Activated gamma-delta T cell (primary cell): ENCODE measurements at regions not wholly inside any gene's neighbourhood (a gene's known extent, or its start where the extent isn't known, plus 50 kb on each side); places are given as distances from the start of the nearest gene placed in this dataset.
"Not testable (repeated sequence)": the region's sequence is repeated elsewhere in the genome, so short reads cannot be mapped to it uniquely, and the experiment has no call there.

Experiments
- DNase-seq: peaks from one replicate; lab custom pipeline; 2025; lab: John Stamatoyannopoulos, UW

DNA sequence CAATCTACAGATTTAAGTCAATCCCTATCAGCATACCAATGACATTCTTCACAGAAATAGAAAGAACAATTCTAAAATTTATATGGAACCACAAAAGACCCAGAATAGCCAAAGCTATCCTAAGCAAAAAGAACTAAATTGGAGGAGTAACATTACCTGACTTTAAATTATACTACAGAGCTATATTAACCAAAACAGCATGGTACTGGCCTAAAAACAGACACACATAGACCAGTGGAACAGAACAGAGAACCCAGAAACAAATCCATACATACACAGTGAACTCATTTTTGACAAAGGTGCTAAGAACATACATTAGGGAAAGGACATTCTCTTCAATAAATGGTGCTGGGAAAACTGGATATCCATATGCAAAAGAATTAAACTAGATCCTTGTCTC is 68.6 kb upstream of the HES1 start:
- DNase-seq = not testable (repeated sequence)

GRCh38 chr3:194067949-194068362 is 68.0 kb upstream of the HES1 start:
- no peak for DNase-seq

- DNase-seq = no peak
Measured at GRCh38 chr3:194069421-194070219, 66.3 kb upstream of the HES1 start.

DNA sequence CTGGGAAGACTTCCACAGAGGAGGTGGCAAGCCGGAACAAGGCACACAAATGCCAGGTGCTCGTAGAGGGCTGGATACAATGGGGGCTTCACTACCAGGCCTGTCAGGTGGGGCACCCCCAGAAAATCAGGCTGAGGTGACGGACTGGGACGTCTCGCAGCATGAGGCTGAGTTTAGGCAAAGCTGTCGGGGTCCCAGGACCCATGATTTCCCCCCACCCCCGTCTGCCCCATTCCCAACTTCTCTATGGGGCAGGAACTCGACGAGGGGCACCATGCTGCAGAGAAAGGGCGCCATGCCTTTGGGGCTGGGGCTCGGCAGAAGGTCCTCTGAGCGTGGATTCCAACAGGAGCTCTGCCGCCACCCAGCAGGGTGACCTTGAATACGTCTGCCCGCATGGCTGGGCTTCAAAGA is 65.7 kb upstream of the HES1 start:
- DNase-seq = no peak

DNA sequence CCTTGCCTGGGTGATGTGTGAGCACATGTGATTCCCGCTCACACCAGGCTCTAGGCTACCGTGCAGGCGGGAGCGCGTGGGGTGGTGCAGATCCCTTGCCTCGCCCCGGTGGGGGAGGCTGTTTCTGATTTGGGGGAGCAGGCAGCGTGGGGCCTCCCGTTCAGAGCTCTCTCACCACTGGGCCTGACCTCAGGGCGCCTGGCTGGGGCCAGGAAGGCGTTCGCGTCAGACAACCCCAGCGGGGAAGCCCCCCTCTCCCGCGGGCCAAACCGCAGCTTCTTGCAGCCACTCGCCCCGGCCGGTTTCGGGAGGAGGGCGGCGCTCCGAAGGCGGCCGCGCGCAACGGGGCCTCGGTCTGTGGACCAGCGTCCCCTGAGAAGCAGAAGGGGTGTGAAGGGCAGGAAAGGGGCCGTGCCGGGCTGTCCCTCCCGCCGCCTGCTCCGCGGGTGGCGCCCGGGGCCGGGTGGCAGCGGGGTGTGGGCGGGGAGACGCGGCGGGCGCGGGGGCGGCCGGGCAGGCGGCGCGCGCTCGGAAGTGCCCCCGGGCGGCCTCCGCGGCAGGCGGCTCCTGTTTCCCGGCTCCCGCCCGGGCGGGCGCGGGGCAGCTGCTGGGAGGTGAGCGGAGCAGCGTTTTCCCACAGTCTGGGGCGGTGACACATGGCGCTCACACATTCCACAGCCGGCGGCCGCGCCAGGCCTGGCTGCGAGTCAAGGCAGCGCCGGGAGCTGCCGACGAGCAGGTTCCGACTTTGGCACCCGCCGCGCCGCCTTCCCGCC is 65.1 kb upstream of the HES1 start:
- peak; percentile 19 for DNase-seq

GRCh38 chr3:194072097-194072428 is 63.9 kb upstream of the HES1 start:
- no peak for DNase-seq

DNA sequence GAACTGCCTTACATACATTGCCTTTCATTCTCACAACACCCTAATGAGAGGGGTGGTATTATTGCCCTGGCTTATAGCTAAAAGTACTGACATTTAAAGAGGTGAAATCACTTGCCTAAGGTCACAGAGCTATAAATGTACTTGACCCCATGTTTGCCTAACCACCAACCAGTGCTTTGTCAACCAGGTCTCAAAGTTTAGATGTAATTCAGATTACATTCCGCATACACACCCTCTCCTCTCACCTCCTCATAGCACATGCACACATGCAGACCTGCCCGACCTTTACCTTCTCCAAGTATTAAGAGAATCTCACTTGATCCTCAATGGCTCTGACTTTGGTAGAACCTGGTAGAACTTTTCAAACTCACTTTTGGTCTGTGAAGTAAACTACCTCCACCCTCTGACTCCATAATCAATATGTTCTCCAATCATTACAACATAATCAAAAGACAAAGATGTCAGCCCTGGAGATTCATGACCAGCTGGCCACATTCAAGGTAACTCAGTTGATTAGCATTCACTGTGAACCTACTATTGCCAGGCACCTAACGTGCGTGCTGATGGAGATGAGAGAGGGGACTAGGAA is 63.2 kb upstream of the HES1 start:
- no peak for DNase-seq

GRCh38 chr3:194073926-194074325 is 62.0 kb upstream of the HES1 start:
- no peak for DNase-seq

- no peak for DNase-seq
Measured at GRCh38 chr3:194075088-194075615, 60.8 kb upstream of the HES1 start.

DNA sequence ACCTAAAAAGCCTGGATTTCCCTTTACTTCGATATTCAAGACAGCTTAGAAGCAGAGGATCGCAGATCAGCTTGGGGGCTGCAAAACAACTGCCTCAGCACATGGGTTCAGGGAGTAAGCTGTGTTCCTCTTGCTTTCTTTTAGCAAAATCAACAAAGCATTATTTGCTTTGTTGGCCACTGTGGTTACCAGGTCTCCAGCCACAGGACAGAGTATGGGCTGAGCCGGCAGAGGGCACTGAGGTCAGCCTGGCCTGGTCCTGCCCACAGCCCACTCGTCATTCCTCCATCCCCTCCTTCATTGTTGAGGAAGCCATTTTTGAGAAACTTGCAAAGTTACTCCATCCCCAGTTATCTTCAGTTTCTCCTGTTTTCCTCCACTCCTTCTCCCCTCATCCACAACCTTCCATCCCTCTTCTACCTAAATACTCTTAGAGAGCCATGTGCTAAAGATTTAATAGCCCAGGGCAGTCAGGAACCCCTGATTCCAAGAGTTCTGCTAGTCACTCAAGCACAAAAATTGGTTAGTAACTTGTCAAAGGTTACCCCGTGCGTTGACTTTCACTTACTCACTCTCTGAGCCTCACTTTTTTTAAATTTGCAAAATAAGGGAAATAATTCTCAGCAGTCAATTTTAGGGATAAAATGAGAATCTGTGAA is 60.0 kb upstream of the HES1 start:
- DNase-seq = no peak

GRCh38 chr3:194076475-194076874 is 59.5 kb upstream of the HES1 start:
- no peak for DNase-seq

DNA sequence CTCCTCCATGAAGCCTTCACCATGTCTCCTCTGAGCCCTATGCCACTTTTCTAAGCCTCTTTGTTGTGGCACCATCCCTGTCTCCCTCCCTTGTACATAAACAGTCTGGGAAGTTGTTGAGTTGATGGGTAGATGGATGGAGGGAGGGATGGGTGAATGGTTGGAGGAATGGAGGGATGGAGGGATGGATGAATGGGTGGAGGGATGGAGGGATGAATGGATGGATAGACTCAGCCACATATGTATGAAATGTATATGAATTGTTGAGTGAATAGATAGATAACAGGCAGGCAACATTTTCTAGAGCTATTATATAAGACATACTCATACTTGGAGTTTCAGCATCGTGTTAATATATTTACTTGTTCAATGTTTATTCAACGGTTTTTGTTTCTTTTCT is 58.3 kb upstream of the HES1 start:
- DNase-seq = no peak

DNA sequence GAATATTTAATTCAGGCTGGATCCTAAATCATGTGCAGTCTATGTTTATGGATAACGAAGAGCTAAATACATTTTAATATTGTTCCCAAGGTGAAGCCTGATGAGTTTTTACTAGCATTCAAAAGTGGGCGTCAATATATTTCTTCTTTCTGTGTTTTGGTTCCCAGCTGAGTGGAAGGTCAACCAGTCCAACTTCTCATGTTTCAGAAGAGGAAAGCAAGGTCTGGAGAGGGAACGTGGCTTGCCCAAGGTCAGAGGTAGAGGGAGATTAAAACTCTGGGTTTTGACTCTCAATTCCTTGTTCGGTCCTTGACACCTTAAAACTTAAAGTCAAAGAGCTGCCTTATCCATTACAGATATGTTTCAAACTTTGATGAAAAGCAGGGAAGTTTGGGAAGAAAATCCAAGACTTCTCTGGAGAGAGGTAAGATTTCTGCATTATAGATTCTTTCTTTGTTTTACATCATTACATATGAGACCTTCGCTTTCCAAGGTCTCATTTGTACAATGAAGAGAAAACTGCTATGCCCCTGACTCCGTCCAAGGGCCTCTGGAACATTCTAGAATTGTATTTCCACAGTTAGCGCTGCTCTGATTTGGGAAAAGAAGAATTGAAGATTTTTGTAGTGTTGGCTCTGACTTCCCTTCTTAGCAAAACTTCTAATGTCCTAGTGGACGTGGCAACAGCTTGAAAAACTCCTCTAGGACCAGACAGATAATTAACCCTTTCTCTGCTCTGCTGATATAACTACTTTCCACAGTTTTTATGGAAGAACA is 57.7 kb upstream of the HES1 start:
- no peak for DNase-seq

DNA sequence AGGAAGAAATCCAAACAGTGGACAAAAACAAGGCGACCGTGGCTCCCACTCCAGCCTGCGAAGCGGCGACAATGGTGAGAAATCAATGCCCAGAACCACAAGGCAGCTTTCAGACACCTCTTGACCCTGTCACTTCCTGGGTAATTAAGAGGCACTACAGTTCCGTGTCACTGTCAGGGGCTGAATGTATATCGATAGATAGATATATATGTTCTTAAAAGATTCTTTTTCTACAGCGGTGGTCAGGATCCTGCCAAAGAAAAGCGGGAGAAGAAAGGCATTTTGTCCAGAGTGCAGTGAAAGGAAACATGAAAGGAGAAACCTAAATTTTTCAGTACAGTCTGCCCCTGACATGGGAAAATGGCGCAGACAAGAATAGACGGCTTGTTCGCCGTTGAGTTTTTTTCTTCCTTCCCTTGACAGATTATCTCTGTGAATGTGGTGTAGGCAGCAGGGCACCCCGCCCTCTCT is 56.2 kb upstream of the HES1 start:
- no peak for DNase-seq

GRCh38 chr3:194080436-194080835 is 55.5 kb upstream of the HES1 start:
- no peak for DNase-seq

DNA sequence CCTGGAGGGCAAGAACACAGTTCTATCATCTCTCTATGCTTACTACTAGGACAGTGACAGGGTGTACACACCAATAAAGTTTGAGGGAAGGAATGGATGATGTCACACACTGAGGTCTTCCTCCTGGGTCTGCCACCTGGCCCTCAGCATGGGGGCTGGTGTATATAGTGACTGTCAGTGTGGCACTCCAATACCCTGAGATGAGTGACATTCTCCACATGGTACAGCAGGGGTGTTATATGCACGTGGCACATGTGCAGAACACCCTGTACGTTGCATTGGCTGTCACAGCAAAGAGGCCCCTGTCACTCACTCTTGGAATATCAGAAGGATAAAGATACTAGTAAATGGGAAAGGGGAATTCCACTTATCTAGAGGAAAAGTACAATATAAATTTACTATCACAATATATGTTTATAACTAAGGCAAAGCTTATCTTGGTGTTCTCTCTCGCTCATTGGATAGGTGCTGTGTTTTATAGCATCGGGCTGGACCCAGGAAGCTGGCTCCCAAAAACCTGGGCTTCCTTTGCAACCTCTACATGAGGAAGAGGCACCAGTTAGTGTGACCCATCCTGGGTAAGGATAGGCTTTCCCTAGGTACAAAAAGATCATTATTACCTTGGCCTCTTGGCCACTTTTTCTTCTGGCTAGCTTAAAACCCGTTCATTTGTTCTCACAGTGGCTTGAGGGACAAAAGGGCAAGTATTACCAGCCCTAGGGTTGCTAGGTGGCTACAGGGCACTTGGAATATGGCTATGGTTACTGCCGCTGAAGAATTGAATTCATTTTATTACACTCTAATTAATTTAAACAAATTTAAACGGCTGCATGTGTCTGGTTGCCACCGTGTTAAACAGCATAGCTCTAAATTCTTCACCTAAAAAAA is 54.8 kb upstream of the HES1 start:
- DNase-seq = no peak

GRCh38 chr3:194081826-194082225 is 54.1 kb upstream of the HES1 start:
- DNase-seq = no peak

DNA sequence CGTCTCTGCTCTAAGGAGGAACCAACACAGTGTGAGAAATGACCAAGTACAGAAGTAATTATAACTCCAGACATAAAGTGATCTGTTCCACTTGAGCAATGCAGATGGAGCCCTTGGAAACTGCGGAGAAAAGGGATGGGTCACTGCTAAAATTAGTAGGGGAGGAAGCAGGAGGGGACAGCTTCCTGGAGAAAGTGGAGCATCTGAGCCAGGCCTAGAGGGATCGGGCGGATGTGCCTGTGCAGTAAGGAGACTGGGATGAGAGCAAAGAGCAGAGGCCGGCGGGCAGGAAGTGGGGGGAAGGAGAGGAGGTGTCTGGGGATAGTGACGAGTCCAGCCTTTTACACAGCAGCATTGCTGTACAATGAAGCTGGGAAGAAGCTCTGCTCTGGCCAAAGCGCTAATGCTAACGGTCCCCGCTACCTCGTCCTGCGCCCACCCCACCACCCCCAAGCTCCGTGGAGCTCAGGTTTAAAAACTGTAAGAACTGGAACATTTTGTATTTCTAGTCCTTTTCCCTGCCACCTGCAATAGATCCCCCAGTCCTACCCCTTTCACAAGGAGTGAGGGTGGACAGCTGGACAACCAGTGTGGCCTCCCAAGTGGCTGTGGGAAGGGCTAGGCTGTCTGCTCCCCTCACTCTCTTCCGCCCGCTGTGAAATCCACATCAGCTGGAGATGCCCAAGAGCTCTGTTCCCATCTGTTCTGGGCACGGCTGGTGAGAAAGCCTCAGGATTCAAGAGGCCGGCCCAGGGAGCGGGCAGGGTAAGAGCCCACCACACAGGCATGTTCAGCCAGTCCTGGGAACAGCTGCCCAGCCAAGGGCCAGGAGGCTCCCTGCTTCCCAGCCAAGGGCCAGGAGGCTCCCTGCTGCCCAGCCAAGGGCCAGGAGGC is 53.0 kb upstream of the HES1 start:
- DNase-seq = no peak

GRCh38 chr3:194083637-194084224 is 52.2 kb upstream of the HES1 start:
- DNase-seq = no peak
